K562 (cell line): ENCODE measurements at regions not wholly inside any gene's neighbourhood (a gene's known extent, or its start where the extent isn't known, plus 50 kb on each side); places are given as distances from the start of the nearest gene placed in this dataset.

Source experiments
- ATAC-seq: fragments of 200-7000 bp; cut with Tn5 transposase; 3 replicates; pipeline ENCODE4 v1.9.1; 2020; ENCODE audit warnings: moderate library complexity
- BruUV-seq: library from RNA; stranded (reverse); fragments of 400-500 nt; replicated peaks from 2 replicates; lab custom pipeline; 2021; lab: Mats Ljungman, UMichigan
- CTCF ChIA-PET: fragments of 300-600 bp; formaldehyde crosslinking; extraction: SDS; loops from one replicate; lab custom pipeline; 2021; ENCODE audit warnings: low intra/inter-chr PET ratio; lab: Yijun Ruan, JAX
- POLR2A ChIA-PET: fragments of 300-600, 350-650 bp; sonication (Branson Sonifier 250); formaldehyde crosslinking; extraction: SDS; loops from one replicate; lab custom pipeline; 2021; ENCODE audit warnings: antibody characterized with exemption, inconsistent platforms; lab: Yijun Ruan, JAX
- DNase-seq, 4 experiments: peaks; one replicate each; pipeline versions ENCODE4 v3.0.0 to v3.0.0-alpha.2; 2011 to 2018; ENCODE audit warnings: low spot score in 3 of 4, mixed read lengths in 3 of 4; ENCODE audit errors: extremely low read depth in 1 of 4
- FAIRE-seq: peaks from 2 replicates; lab custom pipeline; 2011; peaks lifted over from hg19 to GRCh38; lab: Jason Lieb, UNC
- H2AFZ ChIP-seq: 2 replicates; pipeline ENCODE4 v1.6.0; 2011; ENCODE audit warnings: low read depth, low read length, control low read depth, inconsistent platforms
- H3K27ac ChIP-seq: fragments of 200-600 bp; 3 replicates; pipeline ENCODE4 v1.8.0; 2011; ENCODE audit warnings: low read depth, mild to moderate bottlenecking, control low read depth, inconsistent platforms, low read length, moderate library complexity, mixed read lengths; ENCODE audit errors: extremely low read depth
- H3K27me3 ChIP-seq, 2 experiments: fragments of 300-600 bp in 1 of 2; 2 replicates in 1 of 2; 3 replicates in 1 of 2; pipeline versions ENCODE4 v1.6.0 to v1.8.0; 2011; ENCODE audit warnings: inconsistent platforms in 2 of 2, low read length in 2 of 2, mild to moderate bottlenecking in 1 of 2, mixed read lengths in 1 of 2, moderate library complexity in 1 of 2; ENCODE audit not compliant: control insufficient read depth in 2 of 2, insufficient read depth in 2 of 2
- H3K36me3 ChIP-seq: fragments of 300-600 bp; 3 replicates; pipeline ENCODE4 v1.8.0; 2011; ENCODE audit warnings: mild to moderate bottlenecking, low read length, inconsistent platforms; ENCODE audit not compliant: control insufficient read depth, insufficient read depth
- H3K4me1 ChIP-seq, 2 experiments: fragments of 200-600 bp in 1 of 2; replicated peaks in 1 of 2; 2 replicates in 1 of 2; 3 replicates in 1 of 2; pipeline versions ENCODE4 v1.5.1 to v1.8.0; 2011; ENCODE audit warnings: inconsistent platforms in 2 of 2, low read length in 2 of 2, mild to moderate bottlenecking in 1 of 2, mixed read lengths in 1 of 2, moderate library complexity in 1 of 2; ENCODE audit not compliant: control insufficient read depth in 2 of 2, insufficient read depth in 2 of 2
- H3K4me2 ChIP-seq: 2 replicates; pipeline ENCODE4 v1.6.1; 2011; ENCODE audit warnings: low read length, control low read depth, inconsistent platforms, mixed read lengths; ENCODE audit not compliant: insufficient read depth
- H3K4me3 ChIP-seq: fragments of 200-600 bp; sonication (generic), shearing (Covaris generic); 2 replicates; pipeline ENCODE4 v1.5.1; 2016; ENCODE audit warnings: control low read depth, inconsistent platforms
- H3K79me2 ChIP-seq: fragments of 200-600 bp; 3 replicates; pipeline ENCODE4 v1.8.0; 2011; ENCODE audit warnings: low read length, inconsistent platforms; ENCODE audit not compliant: control insufficient read depth, insufficient read depth
- H3K9ac ChIP-seq, 2 experiments: 2 replicates each; pipeline versions ENCODE4 v1.6.0 to v1.6.1; 2011; ENCODE audit warnings: low read depth in 2 of 2, low read length in 2 of 2, control low read depth in 1 of 2, inconsistent platforms in 1 of 2, mild to moderate bottlenecking in 1 of 2, mixed read lengths in 1 of 2; ENCODE audit not compliant: insufficient read depth in 1 of 2
- H3K9me1 ChIP-seq: one replicate; pipeline ENCODE4 v1.6.0; 2011; ENCODE audit warnings: inconsistent platforms, mild to moderate bottlenecking, low read length, moderate library complexity; ENCODE audit not compliant: control insufficient read depth, insufficient read depth
- H3K9me3 ChIP-seq: replicated peaks from 2 replicates; pipeline ENCODE4 v1.5.1; 2011; ENCODE audit warnings: low read depth, low read length, inconsistent platforms; ENCODE audit not compliant: control insufficient read depth, insufficient read depth
- H4K20me1 ChIP-seq: replicated peaks from 2 replicates; pipeline ENCODE4 v1.6.1; 2011; ENCODE audit warnings: low read length, inconsistent platforms, mixed read lengths; ENCODE audit not compliant: control insufficient read depth, insufficient read depth
- C11orf30 ChIP-seq: fragments of 450-650 bp; IDR thresholded peaks from 2 replicates; pipeline ENCODE4 v1.6.1; 2016; ENCODE audit warnings: low read depth, mild to moderate bottlenecking
- ELF2 ChIP-seq: fragments of 250-450 bp; sonication (Bioruptor Pico); IDR thresholded peaks from 2 replicates; pipeline ENCODE4 v1.5.0; 2021; ENCODE audit warnings: mild to moderate bottlenecking
- PPARD ChIP-seq: fragments of 250-450 bp; sonication (Bioruptor Pico); IDR thresholded peaks from 2 replicates; pipeline ENCODE4 v1.8.0; 2022; ENCODE audit warnings: inconsistent platforms, mild to moderate bottlenecking, moderate library complexity
- RUNX1 ChIP-seq: sonication (generic); IDR thresholded peaks from 2 replicates; pipeline ENCODE4 v1.6.1; 2016; ENCODE audit warnings: antibody characterized with exemption, low read depth
- ZBTB1 ChIP-seq: sonication (generic); formaldehyde crosslinking; IDR thresholded peaks from 2 replicates; pipeline ENCODE4 v1.8.1; 2023; ENCODE audit warnings: missing genetic modification reagents, low read depth, mild to moderate bottlenecking, borderline replicate concordance
- ZNF586 ChIP-seq: fragments of 450-650 bp; formaldehyde crosslinking; conservative IDR thresholded peaks from 2 replicates; pipeline ENCODE4 v1.4.0; 2020; ENCODE audit warnings: mild to moderate bottlenecking, moderate library complexity
- WGBS: fragments of 100-300 bp; shearing (Covaris generic); methylation state at CpG from one replicate; pipeline ENCODE4 v1.1.6; 2016; ENCODE audit warnings: low coverage, mixed read lengths; ENCODE audit not compliant: insufficient coverage; ENCODE audit errors: missing lambda C conversion rate; 5-methylcytosine and 5-hydroxymethylcytosine counted together
- in situ Hi-C: fragments of 300-500 bp; cut with MboI; formaldehyde crosslinking; loops from 4 replicates; pipeline ENCODE4 v1.15.0; 2018; ENCODE audit warnings: inconsistent platforms, mixed read lengths
- intact Hi-C: fragments of 100-400 bp; cut with micrococcal nuclease; formaldehyde crosslinking; loops from 2 replicates; pipeline ENCODE4 v1.14.2; 2022
- TF ChIP-seq, protein P1 (sequence below): fragments of 250-450 bp; sonication (Bioruptor Pico); IDR thresholded peaks from 2 replicates; pipeline ENCODE4 v1.4.0; 2020; ENCODE audit warnings: mild to moderate bottlenecking, moderate library complexity
- TF ChIP-seq, protein P2 (sequence below): fragments of 250-450 bp; sonication (Bioruptor Pico); IDR thresholded peaks from 2 replicates; pipeline ENCODE4 v1.5.1; 2021; ENCODE audit warnings: mild to moderate bottlenecking
- TF ChIP-seq, protein P3 (sequence below): fragments of 250-450 bp; sonication (Bioruptor Pico); IDR thresholded peaks from 2 replicates; pipeline ENCODE4 v1.8.0; 2021; ENCODE audit warnings: borderline replicate concordance, mild to moderate bottlenecking, moderate library complexity; ENCODE audit not compliant: poor library complexity, severe bottlenecking
- TF ChIP-seq, protein P4 (sequence below): IDR thresholded peaks from 2 replicates; pipeline ENCODE4 v1.6.1; 2016; ENCODE audit warnings: missing genetic modification characterization, missing compliant biosample characterization

DNA sequence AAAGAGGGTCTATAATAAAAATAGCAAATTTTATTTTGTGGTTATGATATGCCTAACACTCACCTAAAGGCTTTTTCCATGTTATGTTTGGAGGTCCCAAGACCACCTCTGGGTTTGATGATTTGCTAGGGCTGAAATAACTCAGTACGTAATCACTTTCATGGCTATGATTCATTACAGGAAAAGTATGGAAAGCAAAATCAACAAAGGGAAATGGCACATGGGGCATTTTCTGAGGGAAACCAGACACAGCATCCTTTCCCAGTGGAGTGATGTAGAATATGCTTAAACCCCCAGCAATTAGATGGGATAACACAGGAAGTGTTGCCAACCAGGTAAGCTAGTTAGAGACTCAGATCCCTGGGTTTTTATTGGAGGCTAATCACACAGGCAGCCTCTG is 701.6 kb upstream of the CBLB start (continued):
- TF ChIP-seq, protein P1, sequence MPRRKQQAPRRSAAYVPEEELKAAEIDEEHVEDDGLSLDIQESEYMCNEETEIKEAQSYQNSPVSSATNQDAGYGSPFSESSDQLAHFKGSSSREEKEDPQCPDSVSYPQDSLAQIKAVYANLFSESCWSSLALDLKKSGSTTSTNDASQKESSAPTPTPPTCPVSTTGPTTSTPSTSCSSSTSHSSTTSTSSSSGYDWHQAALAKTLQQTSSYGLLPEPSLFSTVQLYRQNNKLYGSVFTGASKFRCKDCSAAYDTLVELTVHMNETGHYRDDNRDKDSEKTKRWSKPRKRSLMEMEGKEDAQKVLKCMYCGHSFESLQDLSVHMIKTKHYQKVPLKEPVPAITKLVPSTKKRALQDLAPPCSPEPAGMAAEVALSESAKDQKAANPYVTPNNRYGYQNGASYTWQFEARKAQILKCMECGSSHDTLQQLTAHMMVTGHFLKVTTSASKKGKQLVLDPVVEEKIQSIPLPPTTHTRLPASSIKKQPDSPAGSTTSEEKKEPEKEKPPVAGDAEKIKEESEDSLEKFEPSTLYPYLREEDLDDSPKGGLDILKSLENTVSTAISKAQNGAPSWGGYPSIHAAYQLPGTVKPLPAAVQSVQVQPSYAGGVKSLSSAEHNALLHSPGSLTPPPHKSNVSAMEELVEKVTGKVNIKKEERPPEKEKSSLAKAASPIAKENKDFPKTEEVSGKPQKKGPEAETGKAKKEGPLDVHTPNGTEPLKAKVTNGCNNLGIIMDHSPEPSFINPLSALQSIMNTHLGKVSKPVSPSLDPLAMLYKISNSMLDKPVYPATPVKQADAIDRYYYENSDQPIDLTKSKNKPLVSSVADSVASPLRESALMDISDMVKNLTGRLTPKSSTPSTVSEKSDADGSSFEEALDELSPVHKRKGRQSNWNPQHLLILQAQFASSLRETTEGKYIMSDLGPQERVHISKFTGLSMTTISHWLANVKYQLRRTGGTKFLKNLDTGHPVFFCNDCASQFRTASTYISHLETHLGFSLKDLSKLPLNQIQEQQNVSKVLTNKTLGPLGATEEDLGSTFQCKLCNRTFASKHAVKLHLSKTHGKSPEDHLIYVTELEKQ (CRISPR knock-in tag): no peak
- TF ChIP-seq, protein P2, sequence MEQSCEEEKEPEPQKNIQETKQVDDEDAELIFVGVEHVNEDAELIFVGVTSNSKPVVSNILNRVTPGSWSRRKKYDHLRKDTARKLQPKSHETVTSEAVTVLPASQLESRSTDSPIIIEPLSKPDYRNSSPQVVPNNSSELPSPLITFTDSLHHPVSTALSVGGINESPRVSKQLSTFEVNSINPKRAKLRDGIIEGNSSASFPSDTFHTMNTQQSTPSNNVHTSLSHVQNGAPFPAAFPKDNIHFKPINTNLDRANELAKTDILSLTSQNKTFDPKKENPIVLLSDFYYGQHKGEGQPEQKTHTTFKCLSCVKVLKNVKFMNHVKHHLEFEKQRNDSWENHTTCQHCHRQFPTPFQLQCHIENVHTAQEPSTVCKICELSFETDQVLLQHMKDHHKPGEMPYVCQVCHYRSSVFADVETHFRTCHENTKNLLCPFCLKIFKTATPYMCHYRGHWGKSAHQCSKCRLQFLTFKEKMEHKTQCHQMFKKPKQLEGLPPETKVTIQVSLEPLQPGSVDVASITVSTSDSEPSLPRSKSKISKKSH (CRISPR knock-in tag): no peak
- TF ChIP-seq ZBTB1 (CRISPR knock-in tag): no peak
- TF ChIP-seq, all 486 proteins: peak for 0

DNA sequence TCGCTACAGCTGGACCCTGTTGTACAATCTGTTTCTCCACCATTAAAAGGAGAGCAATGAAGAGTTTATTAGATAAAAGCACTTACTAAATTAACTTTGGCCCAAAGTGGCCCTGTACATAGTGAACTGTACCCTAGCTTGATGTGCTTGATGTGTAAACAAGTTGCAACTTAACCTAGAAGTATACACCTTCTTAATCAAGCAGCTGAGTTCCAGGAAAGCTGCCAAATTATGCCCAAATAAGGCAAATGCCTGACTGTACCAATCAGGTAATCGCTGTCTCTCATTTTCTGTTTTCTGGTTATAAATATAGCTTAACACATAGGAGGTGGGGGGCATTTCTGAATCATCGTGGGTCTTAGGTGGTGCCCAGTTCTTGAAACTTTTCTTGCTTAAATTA is 704.8 kb upstream of the CBLB start:
- WGBS: 0% methylated on average over 3 of the region's 3 CpGs
- Histone ChIP-seq H4K20me1 (no peaks in the 10 kb centered on the region), H3K9me3 (no peaks in the 10 kb centered on the region), H3K27ac (no peak overlapping the region), H3K79me2 (no peaks in the 10 kb centered on the region), H3K4me1 (no peaks in the 10 kb centered on the region), H2AFZ (no peak overlapping the region), H3K27me3 (no peaks in the 10 kb centered on the region), H3K4me3 (no peak overlapping the region), H3K9ac (no peak overlapping the region), H3K9me1 (no peaks in the 10 kb centered on the region), H3K4me2 (no peak overlapping the region), H3K36me3 (no peaks in the 10 kb centered on the region)
- FAIRE-seq (no peak), DNase-seq (no peak), ATAC-seq (no peak)
- in situ Hi-C loops: no loop called here
- no TSS peak for BruUV-seq
- CTCF ChIA-PET: no interaction called here
- intact Hi-C loops: no loop called here
- POLR2A ChIA-PET: no interaction called here
- TF ChIP-seq ZNF586 (CRISPR knock-in tag) (no peak), C11orf30 (no peak), RUNX1 (no peak), PPARD (no peak), ELF2 (no peak)
- TF ChIP-seq, protein P3, sequence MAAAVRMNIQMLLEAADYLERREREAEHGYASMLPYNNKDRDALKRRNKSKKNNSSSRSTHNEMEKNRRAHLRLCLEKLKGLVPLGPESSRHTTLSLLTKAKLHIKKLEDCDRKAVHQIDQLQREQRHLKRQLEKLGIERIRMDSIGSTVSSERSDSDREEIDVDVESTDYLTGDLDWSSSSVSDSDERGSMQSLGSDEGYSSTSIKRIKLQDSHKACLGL (CRISPR knock-in tag): no peak
- TF ChIP-seq, protein P4, sequence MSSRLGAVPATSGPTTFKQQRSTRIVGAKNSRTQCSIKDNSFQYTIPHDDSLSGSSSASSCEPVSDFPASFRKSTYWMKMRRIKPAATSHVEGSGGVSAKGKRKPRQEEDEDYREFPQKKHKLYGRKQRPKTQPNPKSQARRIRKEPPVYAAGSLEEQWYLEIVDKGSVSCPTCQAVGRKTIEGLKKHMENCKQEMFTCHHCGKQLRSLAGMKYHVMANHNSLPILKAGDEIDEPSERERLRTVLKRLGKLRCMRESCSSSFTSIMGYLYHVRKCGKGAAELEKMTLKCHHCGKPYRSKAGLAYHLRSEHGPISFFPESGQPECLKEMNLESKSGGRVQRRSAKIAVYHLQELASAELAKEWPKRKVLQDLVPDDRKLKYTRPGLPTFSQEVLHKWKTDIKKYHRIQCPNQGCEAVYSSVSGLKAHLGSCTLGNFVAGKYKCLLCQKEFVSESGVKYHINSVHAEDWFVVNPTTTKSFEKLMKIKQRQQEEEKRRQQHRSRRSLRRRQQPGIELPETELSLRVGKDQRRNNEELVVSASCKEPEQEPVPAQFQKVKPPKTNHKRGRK (tag): no peak
